ENCODE measurements at regions not wholly inside any gene's neighbourhood (a gene's known extent, or its start where the extent isn't known, plus 50 kb on each side); places are given as distances from the start of the nearest gene placed in this dataset.

DNA sequence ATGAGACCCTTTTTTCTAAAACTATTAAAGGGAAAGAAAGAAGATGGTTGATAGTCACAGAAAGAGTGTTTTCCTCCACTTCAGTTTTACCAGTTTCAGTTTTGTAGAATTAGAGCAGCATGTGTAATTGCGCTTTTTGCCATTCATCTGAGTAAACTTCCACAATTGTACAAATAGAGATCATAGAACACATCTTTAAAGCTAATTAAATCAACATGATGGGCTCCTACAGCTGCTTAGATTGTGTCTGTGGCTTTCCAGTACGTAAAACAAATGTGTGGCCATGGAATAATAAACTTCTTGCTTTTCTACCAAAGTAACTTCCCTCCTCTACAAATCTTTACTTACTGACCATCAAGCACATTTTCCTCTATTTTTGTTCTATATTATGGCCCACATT, 84.2 kb upstream of the LRIG3 start:
- no peaks in the 10 kb centered on the region for H3K4me1 ChIP-seq (replicated peaks in 1 of 2)
- DNase-seq = no peak
- no peaks in the 10 kb centered on the region for H3K36me3 ChIP-seq (replicated peaks in 1 of 2)
- H3K4me3 ChIP-seq = no peak overlapping the region
- H3K27ac ChIP-seq = no peak overlapping the region
- H3K9me3 ChIP-seq (replicated peaks in 1 of 3) = no peaks in the 10 kb centered on the region
- WGBS, 4 donors = 77 to 88% (median 82%) methylated on average over 2 of the region's 2 CpGs
- no peak for TF ChIP-seq POLR2A (IDR thresholded peaks at IDR 0.05)
- TF ChIP-seq, protein P1, sequence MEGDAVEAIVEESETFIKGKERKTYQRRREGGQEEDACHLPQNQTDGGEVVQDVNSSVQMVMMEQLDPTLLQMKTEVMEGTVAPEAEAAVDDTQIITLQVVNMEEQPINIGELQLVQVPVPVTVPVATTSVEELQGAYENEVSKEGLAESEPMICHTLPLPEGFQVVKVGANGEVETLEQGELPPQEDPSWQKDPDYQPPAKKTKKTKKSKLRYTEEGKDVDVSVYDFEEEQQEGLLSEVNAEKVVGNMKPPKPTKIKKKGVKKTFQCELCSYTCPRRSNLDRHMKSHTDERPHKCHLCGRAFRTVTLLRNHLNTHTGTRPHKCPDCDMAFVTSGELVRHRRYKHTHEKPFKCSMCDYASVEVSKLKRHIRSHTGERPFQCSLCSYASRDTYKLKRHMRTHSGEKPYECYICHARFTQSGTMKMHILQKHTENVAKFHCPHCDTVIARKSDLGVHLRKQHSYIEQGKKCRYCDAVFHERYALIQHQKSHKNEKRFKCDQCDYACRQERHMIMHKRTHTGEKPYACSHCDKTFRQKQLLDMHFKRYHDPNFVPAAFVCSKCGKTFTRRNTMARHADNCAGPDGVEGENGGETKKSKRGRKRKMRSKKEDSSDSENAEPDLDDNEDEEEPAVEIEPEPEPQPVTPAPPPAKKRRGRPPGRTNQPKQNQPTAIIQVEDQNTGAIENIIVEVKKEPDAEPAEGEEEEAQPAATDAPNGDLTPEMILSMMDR (IDR thresholded peaks at IDR 0.05) = no peak
- intact Hi-C loops (cut with DNase I) = no loop called here
- H3K27me3 ChIP-seq = no peaks in the 10 kb centered on the region

DNA sequence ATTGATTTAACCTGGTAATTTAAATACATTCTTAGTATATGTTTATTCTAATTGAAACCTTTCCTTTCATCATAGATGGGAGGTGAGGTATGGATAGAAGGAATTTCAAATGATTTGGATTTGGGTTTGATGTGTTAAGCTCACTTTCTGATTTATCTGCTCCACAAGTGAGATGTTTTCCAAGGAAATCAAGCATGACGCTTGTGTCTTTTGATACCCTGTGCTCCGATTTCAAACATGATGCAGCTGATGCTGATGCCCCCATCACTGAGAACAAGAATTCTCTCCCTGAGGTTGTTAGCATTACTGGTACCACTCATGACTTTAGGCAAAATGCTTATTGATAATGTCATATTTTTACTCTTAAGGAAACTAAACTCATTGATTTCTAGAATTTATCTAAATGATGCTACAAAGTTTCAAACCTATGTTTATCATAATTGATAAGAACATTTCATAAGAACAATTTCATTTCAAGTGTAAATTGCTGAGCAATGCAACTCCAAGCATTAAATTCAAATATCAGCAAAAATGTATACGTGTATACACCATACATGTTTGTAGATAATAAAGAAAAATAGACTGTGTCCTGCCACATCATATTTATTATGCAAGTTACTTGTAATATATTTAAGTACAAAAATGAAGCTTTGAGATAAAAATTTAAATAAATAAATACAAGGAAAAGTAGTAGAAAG, 75.5 kb upstream of the LRIG3 start:
- Histone ChIP-seq H3K9me3 (replicated peaks in 1 of 3) (no peaks in the 10 kb centered on the region), H3K4me3 (no peak overlapping the region), H3K36me3 (replicated peaks in 1 of 2) (no peaks in the 10 kb centered on the region), H3K4me1 (replicated peaks in 1 of 2) (no peaks in the 10 kb centered on the region), H3K27me3 (no peaks in the 10 kb centered on the region), H3K27ac (no peak overlapping the region)
- DNase-seq = no peak
- TF ChIP-seq, protein P1 (IDR thresholded peaks at IDR 0.05) = no peak
- TF ChIP-seq POLR2A (IDR thresholded peaks at IDR 0.05) = no peak
- intact Hi-C loops (cut with DNase I) = no loop called here
- WGBS, 4 donors = 81 to 86% (median 84%) methylated on average over 3 of the region's 3 CpGs

DNA sequence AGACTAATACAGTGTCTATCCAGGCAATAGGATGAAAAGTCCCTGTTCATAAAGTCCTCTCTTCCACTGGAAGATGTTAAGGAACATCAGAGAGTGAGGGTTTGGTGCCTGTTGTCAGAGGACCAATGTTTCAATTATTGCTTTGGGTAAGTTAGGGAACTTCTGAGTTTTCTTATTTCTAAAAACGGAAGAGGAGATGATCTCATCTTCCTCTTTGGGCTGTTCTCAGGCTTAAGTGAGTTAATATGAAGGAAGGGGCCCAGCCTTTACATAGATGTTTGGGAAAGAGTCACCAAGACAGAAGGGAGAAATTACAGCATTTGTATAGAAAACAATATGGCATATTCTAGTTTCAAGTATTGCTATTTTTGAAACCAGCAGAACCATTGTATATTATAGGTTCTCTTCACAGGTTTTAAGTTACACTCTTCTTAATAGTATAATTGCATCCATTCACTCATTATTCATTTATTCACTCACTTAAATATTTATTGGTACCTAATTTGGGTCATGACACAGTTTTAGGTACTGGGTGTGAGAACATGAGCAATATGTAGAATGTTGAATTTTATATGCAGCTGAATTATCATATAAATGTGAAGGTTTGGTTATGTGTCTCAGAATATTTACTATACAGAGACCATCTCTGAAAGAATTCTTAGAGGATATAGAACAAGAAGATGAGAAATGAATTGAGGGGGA, 68.5 kb upstream of the LRIG3 start:
- no peaks in the 10 kb centered on the region for H3K9me3 ChIP-seq (replicated peaks in 1 of 3)
- H3K27ac ChIP-seq = no peak overlapping the region
- no peak for TF ChIP-seq POLR2A (IDR thresholded peaks at IDR 0.05)
- TF ChIP-seq, protein P1 (IDR thresholded peaks at IDR 0.05) = no peak
- intact Hi-C loops (cut with DNase I) = no loop called here
- no peaks in the 10 kb centered on the region for H3K27me3 ChIP-seq
- H3K4me3 ChIP-seq = no peak overlapping the region
- no peaks in the 10 kb centered on the region for H3K4me1 ChIP-seq (replicated peaks in 1 of 2)
- 54 to 71% (median 68%) methylated on average over 1 of the region's 1 CpG for WGBS, 4 donors
- H3K36me3 ChIP-seq (replicated peaks in 1 of 2) = no peaks in the 10 kb centered on the region
- DNase-seq = no peak

DNA sequence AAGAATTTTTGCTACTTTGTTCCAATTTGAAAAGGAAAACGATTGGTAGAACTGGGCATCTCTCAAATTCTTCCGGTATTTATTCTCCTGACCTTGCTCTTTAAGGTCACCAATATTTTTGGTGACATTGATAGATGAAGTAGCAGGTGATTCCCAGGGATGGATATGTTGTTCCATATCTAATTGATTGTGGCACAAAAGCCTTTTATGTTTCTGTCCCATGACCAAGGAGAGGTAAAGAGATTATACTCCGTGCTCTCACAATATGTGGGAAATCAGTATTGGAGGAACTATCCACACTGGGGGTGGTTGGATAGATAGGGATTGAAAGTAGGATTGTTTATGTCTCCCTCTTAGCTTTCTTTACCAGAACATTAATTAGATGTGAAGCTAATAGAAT, 61.7 kb upstream of the LRIG3 start:
- Histone ChIP-seq H3K9me3 (replicated peaks in 1 of 3) (no peaks in the 10 kb centered on the region), H3K27ac (no peak overlapping the region), H3K27me3 (no peaks in the 10 kb centered on the region), H3K4me3 (no peak overlapping the region), H3K4me1 (replicated peaks in 1 of 2) (no peaks in the 10 kb centered on the region), H3K36me3 (replicated peaks in 1 of 2) (no peaks in the 10 kb centered on the region)
- DNase-seq = no peak
- WGBS, 4 donors = 64 to 73% (median 67%) methylated on average over 3 of the region's 3 CpGs
- TF ChIP-seq, protein P1 (IDR thresholded peaks at IDR 0.05) = no peak
- no peak for TF ChIP-seq POLR2A (IDR thresholded peaks at IDR 0.05)
- intact Hi-C loops (cut with DNase I) = no loop called here
